GM19452 (cell line): ENCODE measurements at regions not wholly inside any gene's neighbourhood (a gene's known extent, or its start where the extent isn't known, plus 50 kb on each side); places are given as distances from the start of the nearest gene placed in this dataset.
"Not testable (repeated sequence)": the region's sequence is repeated elsewhere in the genome, so short reads cannot be mapped to it uniquely, and the experiment has no call there.

ENCODE experiments used
- ATAC-seq: cut with Tn5 transposase; IDR thresholded peaks from one replicate; pipeline ENCODE4 v1.9.1; 2021; ENCODE audit not compliant: unreplicated experiment

DNA sequence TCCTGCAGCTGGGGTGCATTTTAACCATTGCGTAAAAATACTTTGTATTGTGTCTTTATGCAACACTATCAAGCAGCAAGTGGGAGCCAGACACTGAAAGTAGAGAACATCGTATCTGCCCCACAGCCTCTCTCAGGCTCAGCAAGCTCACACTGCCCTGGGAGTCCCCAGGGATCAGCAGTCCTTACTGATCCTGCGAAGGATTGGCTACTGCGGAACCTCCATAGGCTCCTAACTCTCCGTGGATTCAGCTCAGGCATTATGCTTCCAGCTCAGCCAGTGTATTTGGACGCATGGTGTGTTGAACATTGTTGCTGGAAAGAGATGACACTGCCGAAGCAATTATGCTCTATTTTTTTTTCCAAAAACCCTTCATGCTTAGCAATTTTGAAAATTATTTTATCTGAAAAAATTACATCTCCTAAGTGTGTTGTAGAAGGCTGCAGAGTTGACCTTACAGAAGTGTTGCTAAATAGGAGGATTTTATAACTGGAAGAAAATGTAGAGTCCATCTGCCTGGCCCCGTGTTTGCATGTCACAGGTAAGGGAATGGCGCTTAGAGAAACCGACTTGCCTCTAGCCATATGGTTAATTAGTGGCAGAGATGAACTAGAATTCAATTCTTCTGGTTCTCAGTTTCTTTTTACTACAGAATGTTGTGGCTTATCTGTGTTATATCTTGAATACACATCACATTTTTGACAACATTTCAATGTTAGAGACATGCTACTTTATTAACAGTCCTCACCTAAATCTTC, 276.4 kb upstream of the COBL start:
- no peak for ATAC-seq

DNA sequence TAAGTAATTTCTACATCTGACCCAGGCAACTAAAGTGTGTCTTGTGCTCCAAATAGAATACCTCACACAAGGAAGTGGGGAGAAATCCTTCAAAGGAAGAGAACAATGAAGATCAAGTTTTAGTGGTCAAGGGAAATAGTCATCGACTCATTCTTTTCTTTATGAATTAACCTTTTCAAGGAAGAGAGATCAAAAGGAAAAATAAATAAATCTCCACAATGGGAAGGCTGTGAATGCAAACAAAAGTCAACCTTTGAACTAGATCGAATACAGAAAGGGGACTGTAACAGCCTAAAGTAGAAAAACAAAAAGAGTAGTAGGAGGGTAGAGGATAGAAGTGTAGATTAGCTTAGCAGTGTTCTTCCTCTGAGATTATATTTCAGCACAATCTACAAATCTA, 274.6 kb upstream of the COBL start:
- no peak for ATAC-seq

DNA sequence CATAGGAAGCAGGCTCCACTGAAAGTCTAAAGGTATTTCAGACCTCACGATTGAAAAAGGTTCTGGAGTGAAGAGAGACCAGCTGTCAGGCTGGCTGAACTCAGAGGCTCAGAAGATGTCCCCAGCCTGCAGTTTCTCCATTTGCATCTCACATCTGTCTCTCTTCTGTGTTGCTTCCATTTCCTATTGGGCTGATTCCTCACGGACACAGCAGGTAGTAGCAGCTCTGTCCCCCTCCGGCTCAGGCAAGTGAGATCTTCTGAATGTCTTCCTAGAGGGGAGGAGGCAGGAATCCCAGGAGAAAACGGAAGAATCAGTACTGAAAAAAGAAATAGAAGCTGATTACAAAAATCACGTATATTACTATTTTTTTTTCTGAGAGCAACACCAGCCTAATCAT, 274.1 kb upstream of the COBL start:
- no peak for ATAC-seq

DNA sequence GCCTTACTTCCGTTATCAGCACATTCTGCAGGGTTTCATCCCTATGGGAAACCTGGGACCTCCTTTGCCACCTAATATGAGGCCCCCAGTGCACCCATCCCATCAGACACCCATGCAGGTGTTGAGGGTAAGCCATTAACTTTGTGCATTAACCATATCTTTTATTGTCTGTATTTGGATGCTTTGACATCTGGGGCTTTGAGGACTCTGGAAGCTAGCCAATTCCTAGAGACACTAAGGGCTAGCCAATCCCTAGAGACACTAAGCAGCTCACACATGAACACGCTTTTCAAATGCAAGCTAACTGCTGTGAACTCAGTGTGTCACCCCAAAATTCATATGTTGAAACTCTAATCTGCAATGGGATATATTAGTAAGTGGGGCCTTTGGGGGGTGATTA, 272.5 kb upstream of the COBL start:
- no peak for ATAC-seq

DNA sequence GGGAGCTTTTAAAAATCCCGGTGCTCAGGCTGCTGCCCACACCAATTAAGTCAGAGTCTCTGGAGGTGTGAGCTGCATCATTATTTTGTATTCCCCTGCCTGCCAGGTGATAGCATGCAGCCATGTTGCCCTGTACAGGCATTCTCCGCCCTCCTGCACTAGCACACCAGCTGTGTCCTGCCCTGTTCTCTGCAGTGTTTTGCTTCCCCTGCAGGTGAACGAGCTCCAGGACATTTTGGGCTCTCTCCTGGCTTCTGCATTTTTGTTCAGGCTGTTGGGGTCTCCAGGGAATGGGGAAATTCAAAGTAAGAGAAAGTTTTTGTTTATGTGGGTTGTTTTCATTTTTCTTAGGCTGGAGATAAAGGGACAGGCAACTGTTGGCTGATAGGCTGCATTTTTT, 271.0 kb upstream of the COBL start:
- no peak for ATAC-seq

DNA sequence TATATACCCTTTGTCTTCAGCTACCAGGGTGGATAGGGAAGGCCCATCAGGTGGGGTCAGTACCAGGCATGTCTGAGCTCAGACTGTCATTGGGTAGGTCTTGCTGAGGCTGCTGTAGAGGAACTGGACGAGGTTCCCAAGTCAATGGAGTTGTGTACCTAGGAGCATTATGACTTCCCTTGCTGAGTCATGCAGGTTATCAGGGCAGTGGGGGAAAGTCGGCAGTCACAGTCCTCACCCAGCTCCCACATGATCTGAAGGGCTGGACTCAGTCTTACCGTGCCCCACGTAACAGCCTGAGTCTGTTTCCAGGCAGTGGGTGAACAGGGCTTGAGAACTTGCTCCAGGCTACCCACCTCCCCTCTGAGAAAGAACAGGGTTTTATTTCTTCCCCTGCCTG, 260.8 kb upstream of the COBL start:
- no peak for ATAC-seq

DNA sequence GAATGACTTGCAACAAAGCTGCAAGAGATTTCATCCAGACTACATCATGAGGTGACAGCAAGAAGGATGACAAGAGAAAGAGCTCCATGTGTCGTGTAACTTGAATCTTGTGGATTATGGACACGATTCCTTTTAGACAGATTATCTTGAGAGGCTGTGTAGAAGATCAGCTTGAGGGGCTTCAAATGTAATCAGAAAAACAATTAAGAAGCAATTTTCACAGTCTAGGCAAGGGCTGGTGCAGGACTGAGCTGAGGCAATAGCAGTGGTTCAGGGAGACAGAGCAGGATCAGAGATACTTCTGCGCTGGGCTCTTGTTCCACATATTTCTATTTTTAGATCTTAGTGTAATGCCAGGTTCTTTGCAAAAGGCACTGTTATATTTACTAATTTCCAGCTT, 253.0 kb upstream of the COBL start:
- no peak for ATAC-seq

DNA sequence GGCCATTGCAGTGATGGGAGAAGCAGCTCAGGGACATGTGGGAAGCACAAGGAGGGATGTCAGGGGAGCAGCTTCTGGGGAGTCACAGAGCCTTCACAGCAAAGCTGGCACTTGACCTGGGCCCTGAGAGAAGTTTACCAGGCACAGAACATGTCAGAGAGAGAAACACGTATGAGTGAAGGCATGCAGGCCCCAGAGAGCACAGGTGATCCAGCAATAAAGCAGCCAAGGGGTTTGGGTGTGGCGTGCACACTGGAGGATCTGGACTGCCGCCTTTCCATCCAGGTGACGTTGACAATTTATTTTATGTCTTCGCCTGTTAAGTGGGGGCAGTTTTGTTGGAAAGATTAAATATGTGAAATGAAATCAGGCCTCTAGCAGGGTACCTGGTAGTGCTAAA, 252.6 kb upstream of the COBL start:
- ATAC-seq, result no peak

DNA sequence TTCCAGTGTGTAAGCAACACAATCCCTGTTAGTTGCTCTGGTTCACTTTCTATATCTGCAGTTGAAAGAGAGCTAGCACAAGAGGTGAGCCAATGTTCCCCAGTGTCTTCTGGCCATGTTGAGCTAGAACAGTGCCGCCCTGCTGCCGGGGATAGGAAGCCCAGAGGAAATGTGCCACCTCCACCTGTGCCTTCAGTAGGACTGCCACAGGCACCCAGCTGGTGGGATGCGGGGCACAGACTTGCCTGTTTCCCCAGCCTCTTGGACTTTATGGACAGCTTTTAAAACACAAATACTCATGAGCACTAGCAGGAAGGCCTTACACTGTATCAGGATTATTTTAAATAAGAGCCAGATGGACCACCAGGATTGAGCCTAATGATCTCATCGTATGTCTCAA, 234.5 kb upstream of the COBL start:
- ATAC-seq, result no peak

DNA sequence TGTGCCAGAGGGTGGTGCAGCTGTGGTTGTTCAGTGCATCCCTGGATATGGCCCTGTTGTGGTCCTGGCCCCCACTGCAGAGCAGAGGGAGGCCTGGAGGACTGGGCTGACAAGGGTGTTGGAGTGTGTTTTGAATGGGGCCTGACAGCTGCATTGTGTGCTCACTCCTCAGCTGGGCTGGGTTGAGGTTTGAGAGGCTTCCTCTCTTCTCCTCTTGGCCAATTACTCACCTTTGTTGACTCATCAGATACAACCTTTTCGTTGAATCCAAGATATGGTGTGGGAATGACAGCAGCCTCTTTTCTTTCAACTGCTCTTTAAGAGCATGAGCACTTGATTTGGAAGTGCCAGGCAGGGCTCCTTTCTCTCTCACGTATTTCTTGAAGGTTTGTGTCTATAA, 228.5 kb upstream of the COBL start:
- ATAC-seq, result no peak

DNA sequence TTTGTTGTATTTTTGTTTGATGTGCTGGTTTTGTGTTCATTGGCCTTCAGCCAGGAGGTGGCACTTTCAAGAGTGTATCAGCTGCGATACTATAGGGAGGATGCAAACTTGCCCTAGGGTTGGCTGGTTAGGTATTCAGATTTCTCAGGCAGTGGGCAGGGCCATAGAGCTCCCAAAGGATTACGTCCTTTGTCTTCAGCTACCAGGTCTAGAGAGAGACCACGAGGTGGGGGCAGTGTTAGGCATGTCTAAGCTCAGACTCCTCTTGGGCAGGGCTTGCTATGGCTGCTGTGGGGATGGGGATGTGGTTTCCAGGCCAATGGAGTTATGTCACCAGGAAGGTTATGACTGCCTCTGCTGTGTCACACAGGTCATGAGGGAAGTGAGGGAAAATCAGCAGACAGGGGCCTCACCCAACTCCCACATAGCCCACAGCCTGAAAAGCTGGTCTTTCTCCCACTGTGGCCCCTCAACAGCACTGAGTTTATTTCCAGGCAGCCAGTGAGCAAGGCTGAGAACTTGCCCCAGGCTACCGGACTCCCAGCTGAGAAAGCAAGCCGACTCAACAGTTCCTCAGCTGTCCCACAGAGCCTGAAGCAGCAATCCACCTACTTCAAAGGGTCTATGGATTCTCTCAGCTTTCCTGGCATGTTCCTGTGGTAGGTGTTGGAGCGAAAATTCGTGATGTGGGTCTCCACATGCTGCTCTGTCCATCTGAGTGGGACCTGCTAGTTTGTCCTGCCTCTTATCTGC, 227.4 kb upstream of the COBL start:
- no peak for ATAC-seq

DNA sequence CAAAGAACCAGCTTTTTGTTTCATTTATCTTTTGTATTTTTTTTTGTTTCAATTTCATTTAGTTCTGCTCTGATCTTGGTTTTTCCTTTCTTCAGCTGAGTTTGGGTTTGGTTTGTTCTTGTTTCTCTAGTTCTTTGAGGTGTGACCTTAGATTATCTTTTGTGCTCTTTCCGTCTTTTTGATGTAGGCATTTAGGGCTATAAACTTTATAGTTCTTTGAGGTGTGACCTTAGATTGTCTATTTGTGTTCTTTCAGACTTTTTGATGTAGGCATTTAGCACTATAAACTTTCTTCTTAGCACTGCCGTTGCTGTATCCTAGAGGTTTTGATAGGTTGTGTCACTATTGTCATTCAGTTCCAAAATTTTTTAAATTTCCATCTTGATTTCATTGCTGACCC, 224.3 kb upstream of the COBL start:
- ATAC-seq, result not testable (repeated sequence)

DNA sequence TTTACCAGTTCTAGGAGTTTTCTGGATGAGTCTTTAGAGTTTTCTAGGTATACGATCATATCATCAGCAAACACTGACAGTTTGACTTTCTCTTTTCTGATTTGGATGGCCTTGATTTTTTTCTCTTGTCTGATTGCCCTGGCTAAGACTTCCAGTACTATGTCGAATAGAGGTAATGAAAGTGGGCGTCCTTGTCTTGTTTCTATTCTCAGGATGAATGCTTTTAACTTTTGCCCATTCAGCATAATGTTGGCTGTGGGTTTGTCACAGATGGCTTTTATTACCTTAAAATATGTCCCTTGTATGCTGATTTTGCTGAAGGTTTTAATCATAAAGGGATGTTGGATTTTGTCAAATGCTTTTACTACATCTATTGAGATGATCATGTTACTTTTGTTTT, 223.2 kb upstream of the COBL start:
- ATAC-seq, result no peak

DNA sequence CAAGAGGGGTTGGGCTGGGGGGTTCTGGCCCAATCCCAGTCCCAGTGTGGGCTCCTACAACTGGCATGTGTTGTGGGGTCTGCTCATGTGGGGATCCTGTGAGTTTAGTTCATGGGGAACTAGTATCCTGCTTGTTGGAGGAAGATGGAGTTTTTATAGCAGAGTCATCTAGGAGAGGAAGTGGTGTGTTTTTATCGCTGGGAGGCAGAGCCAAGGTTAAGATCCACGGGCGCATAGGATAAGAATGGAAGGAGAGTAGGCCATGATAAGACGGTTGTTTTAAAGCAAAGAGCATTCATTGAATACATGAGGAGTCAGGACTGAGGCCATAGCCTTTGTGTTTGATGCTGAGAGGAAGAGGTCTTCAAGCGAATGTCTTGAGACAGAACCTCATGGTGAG, 211.6 kb upstream of the COBL start:
- ATAC-seq, result no peak

DNA sequence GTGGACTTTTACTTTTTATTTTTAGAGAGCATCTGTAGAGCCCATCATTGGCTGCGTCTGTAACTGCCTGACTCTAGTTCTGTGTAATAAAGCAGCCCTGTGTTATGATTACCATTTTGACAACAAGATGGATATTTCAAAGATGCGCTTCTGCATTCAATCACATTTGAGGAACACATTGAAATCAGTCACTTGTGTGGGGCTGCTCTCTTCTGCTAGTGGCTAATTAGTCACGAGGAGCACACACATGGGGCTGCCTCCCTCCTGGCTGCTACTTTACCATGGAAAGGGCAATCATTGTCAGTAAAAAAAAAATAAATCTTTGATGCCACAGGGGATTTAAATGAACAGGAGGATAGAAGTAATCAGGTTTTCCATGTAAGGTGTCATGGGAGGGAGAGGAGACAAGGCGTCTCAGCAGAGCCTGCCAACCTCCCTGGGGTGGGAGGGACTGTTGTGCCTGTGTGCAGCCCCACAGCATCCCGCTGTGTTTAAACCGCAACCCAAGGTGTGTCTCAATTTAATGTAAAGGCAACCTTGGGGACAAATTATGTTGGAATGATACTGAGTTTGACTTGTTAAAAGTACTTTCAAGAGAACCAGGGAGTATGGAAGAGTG, 205.2 kb upstream of the COBL start:
- ATAC-seq, result no peak

DNA sequence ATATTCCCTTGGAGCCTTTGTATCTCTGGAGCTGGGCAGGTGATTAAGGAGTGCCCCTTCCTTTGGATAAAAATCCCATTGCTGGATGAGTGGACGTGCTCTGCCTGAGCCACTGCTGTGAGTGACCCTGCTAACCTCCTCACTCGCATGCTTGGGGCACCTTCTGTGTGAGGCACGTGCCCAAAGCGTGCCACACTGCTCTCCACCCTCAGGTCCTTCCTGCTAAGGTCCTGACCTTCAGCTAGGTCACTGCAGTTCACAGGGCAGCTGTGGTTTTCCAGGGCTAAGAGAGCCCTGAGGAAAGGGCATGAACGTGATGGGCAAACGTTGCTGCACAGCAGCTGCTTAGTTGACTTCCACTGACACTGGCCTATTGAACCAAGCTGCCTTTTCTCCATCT, 204.4 kb upstream of the COBL start:
- no peak for ATAC-seq

DNA sequence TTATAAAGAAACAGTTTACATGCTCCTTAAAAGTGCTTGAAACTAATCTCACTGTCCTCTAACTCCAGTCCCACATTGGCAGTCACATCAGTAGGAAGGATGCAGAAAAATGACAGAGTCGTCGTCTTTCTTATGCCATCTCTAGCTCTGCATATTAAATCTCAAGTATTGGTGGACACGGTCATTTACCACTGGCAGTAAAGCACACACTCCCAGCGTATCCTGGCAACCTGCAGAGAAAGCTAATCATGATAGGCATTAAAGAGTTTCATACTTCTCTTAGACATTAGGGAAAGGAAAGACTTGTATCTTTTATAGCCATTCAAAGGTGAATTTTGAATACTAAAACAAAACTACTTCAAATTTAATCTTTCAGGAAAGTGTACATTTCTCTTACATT, 202.0 kb upstream of the COBL start:
- no peak for ATAC-seq

DNA sequence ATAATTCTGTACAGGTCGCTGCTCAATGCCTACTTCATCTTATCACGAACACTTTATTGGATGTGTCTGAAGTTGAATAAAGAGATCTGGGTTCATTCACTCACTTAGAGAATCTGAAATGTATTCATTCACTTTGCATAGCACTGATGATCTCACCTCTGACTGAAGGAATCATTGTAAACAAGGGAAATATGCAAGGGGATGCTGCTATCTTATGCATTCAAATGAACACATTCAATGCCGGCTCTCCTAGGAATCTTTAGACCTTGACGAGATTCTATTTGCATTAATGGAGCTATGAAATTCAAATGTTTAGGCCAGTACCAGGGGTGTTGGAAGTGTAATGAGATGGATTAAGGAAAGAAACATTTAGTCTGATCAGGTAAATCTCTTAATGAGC, 200.6 kb upstream of the COBL start:
- ATAC-seq, result no peak

DNA sequence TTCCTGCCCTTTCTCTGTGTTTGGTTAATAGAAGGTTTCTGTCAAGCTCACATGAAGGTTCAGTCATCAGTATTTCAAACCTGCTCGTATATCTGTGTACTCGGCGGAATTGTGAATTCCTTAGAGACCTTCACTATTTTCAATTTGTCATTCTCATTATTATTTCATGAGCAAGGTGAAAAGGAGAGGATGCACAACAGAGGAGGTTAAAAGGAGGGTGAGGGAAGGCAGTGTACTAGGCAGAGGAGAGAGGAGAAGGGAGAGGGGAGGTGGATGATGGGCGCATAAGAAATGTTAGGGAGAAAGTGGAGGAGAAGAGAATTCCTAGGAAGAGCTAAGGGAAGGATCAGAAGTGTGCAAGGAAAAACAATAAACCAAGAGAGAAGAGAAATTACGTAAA, 185.0 kb upstream of the COBL start:
- ATAC-seq, result no peak

DNA sequence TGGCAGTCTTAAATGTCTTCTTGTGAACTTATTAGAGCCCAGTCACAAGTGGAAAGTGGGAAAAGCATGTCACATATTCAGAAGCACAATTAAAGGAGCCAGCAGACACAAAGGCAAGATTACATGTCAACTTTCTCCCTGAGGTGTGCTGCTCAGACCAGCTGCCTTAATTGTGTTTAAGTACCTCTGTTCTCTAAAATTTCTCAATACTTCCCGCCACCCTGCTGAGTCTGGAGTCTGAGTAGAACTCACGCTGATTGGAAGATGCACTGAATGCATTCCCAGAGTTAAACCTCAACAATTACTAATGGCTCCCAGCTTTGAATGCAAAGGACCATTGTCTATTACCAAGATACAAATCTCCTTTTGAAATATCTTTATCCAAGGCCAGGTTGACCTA, 166.4 kb upstream of the COBL start:
- no peak for ATAC-seq

DNA sequence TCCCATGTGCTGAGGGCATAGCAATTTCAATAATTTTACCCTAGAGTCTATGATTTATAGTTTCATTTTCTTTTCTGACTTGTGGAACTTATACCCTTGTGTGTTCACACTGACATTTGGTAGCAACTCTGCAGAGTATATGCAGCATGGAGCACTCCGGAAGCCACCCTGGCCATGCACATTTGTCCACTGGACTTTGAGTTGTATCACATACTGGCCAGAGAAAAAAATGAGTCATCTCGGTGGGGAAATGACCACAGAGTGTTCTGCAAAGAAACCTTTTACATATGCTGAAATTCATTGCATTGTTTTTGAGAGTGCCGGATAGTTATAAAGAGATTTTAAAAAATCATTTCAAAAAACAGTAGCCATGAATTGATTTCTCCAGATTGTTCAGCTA, 164.8 kb upstream of the COBL start:
- no peak for ATAC-seq

DNA sequence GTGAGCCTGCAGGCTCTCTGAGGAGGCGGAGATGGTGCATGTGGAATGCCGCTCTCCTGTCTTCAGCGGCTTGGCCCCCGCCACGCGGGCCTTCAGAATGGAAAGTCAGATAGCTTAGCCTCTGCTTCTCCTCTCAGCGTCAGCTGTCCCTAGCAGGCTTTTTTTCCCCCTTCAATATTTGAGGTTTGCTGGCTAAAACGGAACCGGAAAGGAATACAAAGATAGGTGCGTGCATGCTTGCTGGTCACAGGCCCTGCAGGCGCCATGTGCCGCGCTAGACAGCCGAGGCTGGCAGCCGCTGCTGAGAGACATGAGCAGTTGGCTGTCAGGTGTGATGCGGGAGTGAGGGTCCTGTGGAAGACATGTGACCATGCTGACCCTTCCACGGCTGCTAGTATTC, 161.2 kb upstream of the COBL start:
- no peak for ATAC-seq
